A673 (cell line): ENCODE measurements at regions not wholly inside any gene's neighbourhood (a gene's known extent, or its start where the extent isn't known, plus 50 kb on each side); places are given as distances from the start of the nearest gene placed in this dataset.

ENCODE experiments used
- EZH2 ChIP-seq: fragments of 200-600 bp; sonication (generic); IDR thresholded peaks from 2 replicates; pipeline ENCODE4 v1.6.1; 2017; ENCODE audit warnings: borderline replicate concordance, low read depth, mild to moderate bottlenecking, mixed read lengths, antibody characterized with exemption, low read length; ENCODE audit not compliant: poor library complexity, severe bottlenecking
- TF ChIP-seq, protein P1 (sequence below): fragments of 300-800, 200-600 bp; sonication (generic); conservative IDR thresholded peaks from 2 replicates; pipeline ENCODE4 v1.5.1; 2017; ENCODE audit warnings: low read depth, mild to moderate bottlenecking, antibody characterized with exemption, low read length, moderate library complexity, mixed read lengths

DNA sequence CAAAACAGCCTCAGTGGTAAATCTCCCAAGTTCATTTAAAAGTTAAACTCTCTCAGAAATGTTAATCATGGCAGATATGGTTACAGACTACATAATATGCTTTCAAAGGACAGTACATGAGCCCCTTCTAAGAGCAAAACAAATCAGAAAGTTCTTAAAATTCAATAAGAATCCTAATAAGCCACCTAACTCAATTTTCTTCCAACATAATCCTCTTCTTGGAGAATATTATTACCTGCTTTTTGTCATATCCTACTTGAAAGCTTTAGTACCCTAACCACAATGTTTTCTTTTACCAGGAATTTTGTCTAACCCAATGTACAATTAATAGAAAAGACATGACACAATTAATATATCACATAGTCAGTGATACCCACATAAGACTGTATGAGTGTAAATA lies 236.5 kb upstream of the ATP2B1 start:
- TF ChIP-seq, protein P1, sequence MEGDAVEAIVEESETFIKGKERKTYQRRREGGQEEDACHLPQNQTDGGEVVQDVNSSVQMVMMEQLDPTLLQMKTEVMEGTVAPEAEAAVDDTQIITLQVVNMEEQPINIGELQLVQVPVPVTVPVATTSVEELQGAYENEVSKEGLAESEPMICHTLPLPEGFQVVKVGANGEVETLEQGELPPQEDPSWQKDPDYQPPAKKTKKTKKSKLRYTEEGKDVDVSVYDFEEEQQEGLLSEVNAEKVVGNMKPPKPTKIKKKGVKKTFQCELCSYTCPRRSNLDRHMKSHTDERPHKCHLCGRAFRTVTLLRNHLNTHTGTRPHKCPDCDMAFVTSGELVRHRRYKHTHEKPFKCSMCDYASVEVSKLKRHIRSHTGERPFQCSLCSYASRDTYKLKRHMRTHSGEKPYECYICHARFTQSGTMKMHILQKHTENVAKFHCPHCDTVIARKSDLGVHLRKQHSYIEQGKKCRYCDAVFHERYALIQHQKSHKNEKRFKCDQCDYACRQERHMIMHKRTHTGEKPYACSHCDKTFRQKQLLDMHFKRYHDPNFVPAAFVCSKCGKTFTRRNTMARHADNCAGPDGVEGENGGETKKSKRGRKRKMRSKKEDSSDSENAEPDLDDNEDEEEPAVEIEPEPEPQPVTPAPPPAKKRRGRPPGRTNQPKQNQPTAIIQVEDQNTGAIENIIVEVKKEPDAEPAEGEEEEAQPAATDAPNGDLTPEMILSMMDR = no peak
- no peak for TF ChIP-seq EZH2
